Neural cell (in vitro differentiated cells): ENCODE measurements at regions not wholly inside any gene's neighbourhood (a gene's known extent, or its start where the extent isn't known, plus 50 kb on each side); places are given as distances from the start of the nearest gene placed in this dataset.

Source experiments
- CTCF ChIP-seq: fragments of 450-650 bp; IDR thresholded peaks from 2 replicates; pipeline ENCODE4 v1.5.1; 2014; ENCODE audit warnings: antibody characterized with exemption, mild to moderate bottlenecking, moderate library complexity; ENCODE audit not compliant: poor library complexity, severe bottlenecking
- EP300 ChIP-seq: fragments of 450-650 bp; conservative IDR thresholded peaks from 2 replicates; pipeline ENCODE4 v1.6.1; 2014; ENCODE audit warnings: antibody characterized with exemption, mild to moderate bottlenecking, moderate library complexity; ENCODE audit not compliant: poor library complexity, severe bottlenecking
- EZH2 ChIP-seq: fragments of 200-600, 300-800 bp; shearing (Covaris generic), sonication (generic); IDR thresholded peaks from 2 replicates; pipeline ENCODE4 v1.6.1; 2014; ENCODE audit warnings: antibody characterized with exemption, low read length, borderline replicate concordance, mild to moderate bottlenecking; ENCODE audit not compliant: insufficient read depth, poor library complexity, severe bottlenecking
- MXI1 ChIP-seq: fragments of 450-650 bp; conservative IDR thresholded peaks from 2 replicates; pipeline ENCODE4 v1.6.1; 2014; ENCODE audit warnings: antibody characterized with exemption, mild to moderate bottlenecking; ENCODE audit not compliant: poor library complexity, severe bottlenecking
- RAD21 ChIP-seq: fragments of 450-650 bp; conservative IDR thresholded peaks from 2 replicates; pipeline ENCODE4 v1.6.1; 2014; ENCODE audit warnings: antibody characterized with exemption, mild to moderate bottlenecking, moderate library complexity
- SMC3 ChIP-seq: fragments of 450-650 bp; conservative IDR thresholded peaks from 2 replicates; pipeline ENCODE4 v1.6.1; 2014; ENCODE audit warnings: antibody characterized with exemption, mild to moderate bottlenecking, moderate library complexity; ENCODE audit not compliant: poor library complexity

DNA sequence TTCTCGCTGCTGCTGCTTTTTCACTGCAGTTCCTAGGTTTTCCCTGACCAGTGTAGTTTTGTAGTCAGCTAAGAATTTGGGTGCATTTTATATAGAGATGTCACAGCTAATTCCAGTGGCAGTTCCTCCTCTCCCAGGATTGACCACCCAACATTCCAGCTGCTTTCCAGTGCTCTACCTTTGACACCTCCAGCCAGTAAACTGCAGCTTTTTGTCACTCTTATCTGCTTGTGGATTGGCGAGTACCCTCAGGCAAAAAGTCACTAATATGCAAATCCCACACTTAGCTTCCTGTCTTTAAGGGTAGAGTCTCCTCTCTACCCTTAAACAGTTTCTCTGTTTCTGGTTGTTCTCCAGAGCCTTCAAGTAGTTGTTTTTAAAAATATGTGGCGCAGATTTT, 146.9 kb upstream of the KCNG1 start:
- TF ChIP-seq CTCF: no peak
- TF ChIP-seq EP300: no peak
- TF ChIP-seq RAD21: no peak
- TF ChIP-seq EZH2: no peak
- TF ChIP-seq SMC3: no peak
- no peak for TF ChIP-seq MXI1
